Thymus (tissue), 11 donors: ENCODE measurements at regions not wholly inside any gene's neighbourhood (a gene's known extent, or its start where the extent isn't known, plus 50 kb on each side); places are given as distances from the start of the nearest gene placed in this dataset.

Experiments used
- DNase-seq, 9 donors: peaks; one replicate each; pipeline ENCODE4 v3.0.0-alpha.2; 2013; ENCODE audit warnings: low spot score in 9 of 9, low read depth in 6 of 9, missing footprints in 1 of 9
- H3K27ac ChIP-seq, 2 donors: one replicate each; pipeline ENCODE4 v1.5.1; 2013; ENCODE audit warnings: control low read depth in 1 of 2, low read depth in 1 of 2, low read length in 1 of 2, mild to moderate bottlenecking in 1 of 2, moderate library complexity in 1 of 2
- H3K27me3 ChIP-seq, 2 donors: one replicate each; pipeline ENCODE4 v1.5.1; 2013; ENCODE audit warnings: low read length in 1 of 2; ENCODE audit not compliant: control insufficient read depth in 2 of 2, insufficient read depth in 1 of 2
- H3K36me3 ChIP-seq, 2 donors: one replicate each; pipeline ENCODE4 v1.5.1; 2013; ENCODE audit warnings: low read length in 1 of 2, mild to moderate bottlenecking in 1 of 2, moderate library complexity in 1 of 2; ENCODE audit not compliant: control insufficient read depth in 2 of 2, insufficient read depth in 2 of 2
- H3K4me1 ChIP-seq, 2 donors: one replicate each; pipeline ENCODE4 v1.5.1; 2013; ENCODE audit warnings: low read length in 2 of 2; ENCODE audit not compliant: control insufficient read depth in 2 of 2, insufficient read depth in 2 of 2
- H3K4me3 ChIP-seq, 2 donors: one replicate each; pipeline ENCODE4 v1.5.1; 2013; ENCODE audit warnings: low read length in 2 of 2, control low read depth in 1 of 2, mild to moderate bottlenecking in 1 of 2
- H3K9me3 ChIP-seq, 2 donors: one replicate each; pipeline ENCODE4 v1.5.1; 2013; ENCODE audit warnings: low read length in 1 of 2, mild to moderate bottlenecking in 1 of 2; ENCODE audit not compliant: control insufficient read depth in 2 of 2, insufficient read depth in 1 of 2
- WGBS: extraction: QIAGEN DNeasy Blood & Tissue Kit; methylation state at CpG from one replicate; pipeline ENCODE4 v1.1.7; 2013; 5-methylcytosine and 5-hydroxymethylcytosine counted together
- donor health status: healthy.

DNA sequence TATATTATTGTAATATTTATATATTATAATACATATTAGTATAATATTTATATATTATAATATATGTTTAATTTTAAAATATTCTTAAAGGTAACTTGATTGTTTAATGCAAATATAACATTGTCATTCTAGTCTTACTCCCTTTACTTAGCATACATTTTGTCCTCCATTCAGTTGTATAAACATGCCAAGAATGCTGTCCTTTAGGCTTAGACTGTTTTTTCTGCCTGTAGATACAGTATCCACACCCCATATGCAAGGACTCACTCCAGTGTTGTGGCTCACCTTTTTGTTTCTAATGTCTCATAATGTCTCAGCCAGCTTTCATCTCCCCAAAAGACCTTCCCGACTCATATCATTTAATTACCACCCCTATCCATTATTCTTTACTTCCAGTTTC is 2110.0 kb downstream of the PCDH7 start:
- DNase-seq: peak in 1 of 9 donors; percentile 12
- Histone ChIP-seq H3K4me1 (no peaks in the 10 kb centered on the region), H3K36me3 (no peaks in the 10 kb centered on the region), H3K4me3 (no peak overlapping the region), H3K27ac (no peak overlapping the region), H3K27me3 (no peaks in the 10 kb centered on the region), H3K9me3 (peaks cover 0 to 4% of the 10 kb centered on the region in 2 donors)
- 96% methylated on average over 1 of the region's 1 CpG for WGBS

DNA sequence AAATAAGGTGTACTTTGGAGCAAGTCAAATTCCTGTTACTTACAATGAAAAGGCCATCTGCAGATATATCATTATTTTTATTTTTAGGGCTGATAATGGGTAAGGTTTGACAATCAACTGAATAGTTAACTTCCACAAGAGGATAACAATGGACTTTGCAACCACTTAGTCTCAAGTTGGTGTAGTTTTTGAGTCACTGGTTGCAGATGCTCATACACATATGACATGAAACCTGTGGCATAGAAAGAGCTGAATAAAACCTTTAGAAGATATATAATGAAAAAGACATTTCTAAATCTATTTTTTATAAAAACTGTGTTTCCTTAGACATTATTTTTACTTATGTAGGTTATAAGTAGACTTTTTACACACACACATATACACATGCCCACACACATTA is 2110.9 kb downstream of the PCDH7 start:
- DNase-seq: peak in 1 of 9 donors; percentile 9
- Histone ChIP-seq H3K27me3 (no peaks in the 10 kb centered on the region), H3K4me1 (no peaks in the 10 kb centered on the region), H3K4me3 (no peak overlapping the region), H3K9me3 (peaks cover 0 to 4% of the 10 kb centered on the region in 2 donors), H3K36me3 (no peaks in the 10 kb centered on the region), H3K27ac (no peak overlapping the region)

DNA sequence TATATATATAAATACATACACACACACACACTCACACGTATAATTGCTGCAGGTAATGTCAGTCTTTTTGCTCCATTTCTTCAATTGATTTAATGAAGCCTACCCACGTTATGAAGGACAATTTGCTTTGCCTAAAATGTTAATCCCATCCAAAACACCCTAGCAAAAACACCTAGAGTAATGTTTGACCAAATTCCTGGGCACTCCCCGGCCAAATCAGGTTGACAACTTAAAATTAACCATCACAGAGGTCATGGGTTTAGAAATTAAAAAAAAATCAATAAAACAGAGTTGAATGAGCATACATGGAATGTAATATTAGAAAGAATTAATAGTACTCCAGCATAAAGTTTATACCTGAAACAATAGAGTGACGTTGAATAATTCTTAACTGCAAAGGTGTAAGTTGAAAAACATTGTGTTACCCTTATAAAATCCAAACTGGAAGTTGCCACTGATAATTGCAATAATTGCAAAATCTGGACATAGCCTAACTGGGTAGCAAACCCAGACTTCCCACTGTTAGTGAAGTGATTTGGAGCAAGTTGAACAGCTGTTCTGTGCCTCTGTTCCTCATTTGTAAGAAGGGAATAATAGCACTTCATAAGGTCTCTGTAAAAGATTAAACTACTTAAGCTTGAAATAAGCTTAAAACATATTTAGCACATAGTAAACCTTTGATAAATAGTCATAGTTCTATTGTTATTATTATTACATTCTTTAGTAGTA is 2120.5 kb downstream of the PCDH7 start:
- WGBS: 88% methylated on average over 4 of the region's 4 CpGs
- peak in 1 of 9 donors; percentile 18 for DNase-seq

DNA sequence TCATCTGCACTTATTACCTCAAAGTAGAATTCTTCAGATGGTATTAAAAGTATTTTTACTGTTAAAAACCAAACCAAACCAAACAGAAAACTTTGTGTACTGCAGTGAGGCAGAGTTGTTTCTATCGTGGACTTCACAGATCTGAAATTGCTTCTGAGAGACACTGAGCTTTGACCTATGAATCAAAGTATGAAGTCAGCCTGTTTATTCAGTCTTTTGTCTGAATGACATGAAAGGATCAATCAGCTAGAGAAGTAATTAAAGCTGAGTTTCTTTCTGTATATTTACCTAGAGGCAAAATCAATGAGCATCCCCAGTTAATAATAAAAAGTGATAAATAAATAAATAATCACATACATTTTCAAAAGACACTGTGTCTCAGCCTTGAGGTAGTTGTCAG is 2121.0 kb downstream of the PCDH7 start:
- H3K27me3 ChIP-seq: no peaks in the 10 kb centered on the region
- H3K27ac ChIP-seq: no peak overlapping the region
- H3K36me3 ChIP-seq: no peaks in the 10 kb centered on the region
- H3K4me3 ChIP-seq: no peak overlapping the region
- peak in 1 of 9 donors; percentile 5 for DNase-seq
- H3K4me1 ChIP-seq: no peaks in the 10 kb centered on the region
- H3K9me3 ChIP-seq: no peaks in the 10 kb centered on the region
- 85% methylated on average over 1 of the region's 1 CpG for WGBS

More for the DNA sequence above, 2120.5 kb downstream of the PCDH7 start:
- Histone ChIP-seq H3K9me3 (no peaks in the 10 kb centered on the region), H3K4me1 (no peaks in the 10 kb centered on the region), H3K4me3 (no peak overlapping the region), H3K36me3 (no peaks in the 10 kb centered on the region), H3K27ac (no peak overlapping the region), H3K27me3 (no peaks in the 10 kb centered on the region)

DNA sequence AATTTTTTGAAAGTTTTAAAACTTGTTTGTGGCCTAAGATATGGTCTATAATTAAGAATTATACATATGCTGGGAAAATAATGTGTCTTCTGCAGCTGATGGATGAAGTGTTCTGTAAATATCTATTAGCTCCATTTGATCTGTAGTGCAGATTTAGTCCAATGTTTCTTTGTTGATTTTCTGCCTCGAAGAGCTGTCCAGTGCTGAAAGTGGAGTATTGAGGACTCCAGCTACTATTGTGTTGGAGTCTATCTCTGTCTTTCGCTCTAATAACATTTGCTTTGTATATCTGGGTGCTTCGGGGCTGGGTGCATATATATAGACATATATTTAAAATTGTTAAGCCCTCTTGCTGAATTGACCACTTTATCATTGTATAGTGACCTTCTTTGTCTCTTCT is 2127.3 kb downstream of the PCDH7 start:
- DNase-seq: no peak
- 86% methylated on average over 3 of the region's 3 CpGs for WGBS
- H3K9me3 ChIP-seq: peaks cover 1 to 17% of the 10 kb centered on the region in 2 donors
- H3K27ac ChIP-seq: no peak overlapping the region
- no peaks in the 10 kb centered on the region for H3K27me3 ChIP-seq
- no peaks in the 10 kb centered on the region for H3K36me3 ChIP-seq
- H3K4me3 ChIP-seq: no peak overlapping the region
- no peaks in the 10 kb centered on the region for H3K4me1 ChIP-seq

DNA sequence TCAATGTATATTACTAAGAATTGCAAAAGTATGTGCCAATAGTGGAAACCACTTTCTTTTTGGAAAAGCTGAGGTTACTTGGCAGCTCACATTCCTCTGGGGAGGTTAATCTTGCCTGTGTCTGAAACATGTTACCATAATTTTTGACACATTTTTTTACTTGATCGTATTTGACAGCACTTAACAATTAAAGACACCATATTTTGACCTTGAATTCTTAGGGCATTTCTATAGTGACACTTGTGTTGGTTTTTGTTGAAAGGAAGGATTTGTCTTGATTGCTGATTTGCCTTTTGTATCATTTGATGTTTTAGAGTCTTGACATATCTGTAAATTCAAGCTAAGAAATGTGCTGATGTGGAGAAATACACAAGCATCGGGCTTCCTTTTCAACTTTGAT is 2135.5 kb downstream of the PCDH7 start:
- Histone ChIP-seq H3K27me3 (no peaks in the 10 kb centered on the region), H3K4me3 (no peak overlapping the region), H3K36me3 (no peaks in the 10 kb centered on the region), H3K27ac (no peak overlapping the region), H3K4me1 (no peaks in the 10 kb centered on the region), H3K9me3 (peaks cover 1 to 11% of the 10 kb centered on the region in 2 donors)
- 85% methylated on average over 2 of the region's 2 CpGs for WGBS
- no peak for DNase-seq

DNA sequence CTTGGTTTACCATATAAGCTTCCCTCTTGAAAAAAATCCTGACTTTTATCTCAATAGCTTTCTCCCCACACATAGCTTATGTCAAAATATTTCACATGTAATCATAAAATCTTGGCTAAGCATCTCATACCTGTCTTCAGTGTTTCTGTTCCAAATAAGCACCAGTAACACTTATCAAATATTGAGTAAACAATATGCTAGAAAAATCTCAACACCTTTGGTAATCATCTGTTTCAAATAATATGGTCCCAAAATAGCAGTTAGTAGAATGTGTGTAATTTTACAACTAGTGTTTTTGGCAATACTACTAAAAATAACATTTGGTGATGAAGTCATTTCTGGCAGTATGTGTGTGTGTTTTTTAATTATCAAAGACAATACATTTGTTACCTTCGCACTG is 2138.2 kb downstream of the PCDH7 start:
- H3K9me3 ChIP-seq: no peaks in the 10 kb centered on the region
- no peak overlapping the region for H3K27ac ChIP-seq
- H3K27me3 ChIP-seq: no peaks in the 10 kb centered on the region
- H3K4me3 ChIP-seq: no peak overlapping the region
- no peaks in the 10 kb centered on the region for H3K4me1 ChIP-seq
- 96% methylated on average over 1 of the region's 1 CpG for WGBS
- no peaks in the 10 kb centered on the region for H3K36me3 ChIP-seq
- DNase-seq: no peak

DNA sequence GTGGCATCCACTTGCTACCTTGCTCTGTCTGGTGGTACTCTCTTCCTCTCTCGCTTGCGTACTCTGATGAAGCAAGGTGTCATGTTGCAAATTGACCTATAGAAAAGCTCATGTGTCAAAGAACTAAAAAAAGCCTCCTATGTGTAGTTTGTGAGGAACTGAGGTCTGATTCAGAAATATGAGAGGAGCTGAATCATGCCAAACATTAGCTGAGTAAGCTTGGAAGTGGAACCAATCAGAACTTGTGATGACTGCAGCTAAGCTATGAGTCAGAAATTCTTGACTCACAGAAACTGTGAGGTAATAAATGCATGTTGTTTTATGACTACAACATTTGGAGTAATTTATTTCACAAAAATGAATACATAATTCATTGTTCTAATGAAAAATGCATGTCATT is 2138.8 kb downstream of the PCDH7 start:
- no peaks in the 10 kb centered on the region for H3K36me3 ChIP-seq
- WGBS: 93% methylated on average over 2 of the region's 2 CpGs
- H3K4me1 ChIP-seq: no peaks in the 10 kb centered on the region
- no peaks in the 10 kb centered on the region for H3K27me3 ChIP-seq
- DNase-seq: no peak
- H3K27ac ChIP-seq: no peak overlapping the region
- no peaks in the 10 kb centered on the region for H3K9me3 ChIP-seq
- no peak overlapping the region for H3K4me3 ChIP-seq

DNA sequence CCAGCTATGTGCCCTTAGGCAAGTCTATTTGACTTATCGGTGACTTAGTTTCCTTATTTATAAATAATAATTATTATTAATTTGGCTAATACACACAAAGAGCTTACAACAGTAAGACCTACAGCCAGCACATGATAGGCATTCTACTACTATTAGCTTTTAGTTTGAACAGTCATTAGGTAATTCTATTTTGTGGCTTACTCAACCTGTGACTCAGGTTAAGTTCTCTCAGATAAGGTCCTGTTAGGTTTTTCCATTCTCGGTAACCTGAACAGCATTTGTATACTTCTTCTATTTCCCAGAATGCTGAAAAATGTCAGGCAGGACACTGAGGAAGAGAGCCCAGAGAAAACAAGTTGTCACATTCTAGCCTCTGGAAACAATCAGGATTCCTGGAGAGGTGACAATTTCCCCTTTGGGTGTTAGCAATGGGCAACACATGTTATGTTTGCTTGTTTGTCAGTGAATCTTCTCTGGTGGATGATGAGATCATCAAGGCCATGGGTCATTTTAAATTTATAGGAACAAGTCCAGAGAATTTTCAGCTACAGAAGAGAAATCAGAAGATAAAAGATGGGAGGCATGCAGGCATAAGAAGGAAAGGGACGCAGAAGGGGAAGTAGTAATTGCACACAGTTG is 2144.7 kb downstream of the PCDH7 start:
- Histone ChIP-seq H3K27me3 (no peaks in the 10 kb centered on the region), H3K27ac (no peak overlapping the region), H3K4me1 (no peaks in the 10 kb centered on the region), H3K9me3 (no peaks in the 10 kb centered on the region), H3K36me3 (no peaks in the 10 kb centered on the region), H3K4me3 (no peak overlapping the region)
- 94% methylated on average over 3 of the region's 3 CpGs for WGBS
- no peak for DNase-seq
